ENCODE measurements at regions not wholly inside any gene's neighbourhood (a gene's known extent, or its start where the extent isn't known, plus 50 kb on each side); places are given as distances from the start of the nearest gene placed in this dataset.
"Not testable (repeated sequence)": the region's sequence is repeated elsewhere in the genome, so short reads cannot be mapped to it uniquely, and the experiment has no call there.

- no peak for TF ChIP-seq PBX3 (IDR thresholded peaks at IDR 0.05)
- TF ChIP-seq CHD2 (IDR thresholded peaks at IDR 0.05; ENCODE audit: low read length, partially characterized antibody): no peak
- no peak for TF ChIP-seq NRF1 (IDR thresholded peaks at IDR 0.05; ENCODE audit: low read depth, low read length)
- TF ChIP-seq MEF2A (IDR thresholded peaks at IDR 0.05; ENCODE audit: borderline replicate concordance, low read depth): no peak
- no peak for TF ChIP-seq RCOR1 (IDR thresholded peaks at IDR 0.05; ENCODE audit: low read length)
- no peak for TF ChIP-seq TEAD4 (IDR thresholded peaks at IDR 0.05; ENCODE audit: borderline replicate concordance, insufficient read depth)
- TF ChIP-seq POLR2AphosphoS5 (IDR thresholded peaks at IDR 0.05; ENCODE audit: low read depth, low read length): no peak
- no peak for TF ChIP-seq FOSL2 (IDR thresholded peaks at IDR 0.05; ENCODE audit: borderline replicate concordance, low read depth)
- no peak for TF ChIP-seq SMC3 (IDR thresholded peaks at IDR 0.05; ENCODE audit: low read depth, low read length)
These were observed 280.4 kb upstream of the CNTN5 start (continued) for GRCh38 chr11:98740321-98740720.

- POLR2A ChIA-PET; H3K79me2 ChIP-seq (ENCODE audit: insufficient read depth); H3K4me3 ChIP-seq (ENCODE audit: low read depth in 2 of 2, low read length in 1 of 2); H4K20me1 ChIP-seq (ENCODE audit: insufficient read depth); H3K9me3 ChIP-seq; H2AFZ ChIP-seq (ENCODE audit: low read depth); H3F3A ChIP-seq (replicated peaks; ENCODE audit: insufficient read depth); H3K4me1 ChIP-seq (ENCODE audit: control insufficient read depth in 1 of 2, insufficient read depth in 2 of 2, low read depth in 1 of 2, low read length in 1 of 2); H3K9ac ChIP-seq; H3K4me2 ChIP-seq; H3K27ac ChIP-seq (ENCODE audit: low read depth in 2 of 2, low read length in 1 of 2); H3K27me3 ChIP-seq (ENCODE audit: insufficient read depth); H3K36me3 ChIP-seq (replicated peaks in 1 of 2; ENCODE audit: control insufficient read depth in 1 of 2, insufficient read depth in 2 of 2, low read length in 1 of 2); CTCF ChIA-PET; DNase-seq; H3K9me2 ChIP-seq: not testable (repeated sequence)
- 7% methylated on average over 2 of the region's 21 CpGs for WGBS (ENCODE audit: low lambda C conversion rate)
These were observed 257.3 kb upstream of the CNTN5 start for GRCh38 chr11:98763446-98763845.

- H3K36me3 ChIP-seq (replicated peaks in 1 of 2; ENCODE audit: control insufficient read depth in 1 of 2, insufficient read depth in 2 of 2, low read length in 1 of 2): no peaks in the 10 kb centered on the region
- H3K4me3 ChIP-seq (ENCODE audit: low read depth in 2 of 2, low read length in 1 of 2): no peak overlapping the region
- ChIA-PET POLR2A (no interaction called here), CTCF (no interaction called here)
- H3K9me3 ChIP-seq: no peaks in the 10 kb centered on the region
- no peak overlapping the region for H2AFZ ChIP-seq (ENCODE audit: low read depth)
- no peaks in the 10 kb centered on the region for H3K79me2 ChIP-seq (ENCODE audit: insufficient read depth)
- H3K4me2 ChIP-seq: no peak overlapping the region
- H4K20me1 ChIP-seq (ENCODE audit: insufficient read depth): no peaks in the 10 kb centered on the region
- no peak overlapping the region for H3K9ac ChIP-seq
- H3K4me1 ChIP-seq (ENCODE audit: control insufficient read depth in 1 of 2, insufficient read depth in 2 of 2, low read depth in 1 of 2, low read length in 1 of 2): no peaks in the 10 kb centered on the region
- no peak for DNase-seq
- H3K27ac ChIP-seq (ENCODE audit: low read depth in 2 of 2, low read length in 1 of 2): no peak overlapping the region
- TF ChIP-seq FOSL2 (IDR thresholded peaks at IDR 0.05; ENCODE audit: borderline replicate concordance, low read depth): no peak
- TF ChIP-seq USF2 (IDR thresholded peaks at IDR 0.05; ENCODE audit: borderline replicate concordance, low read depth, low read length): no peak
- no peak for TF ChIP-seq YY1 (IDR thresholded peaks at IDR 0.05; ENCODE audit: low read depth)
- TF ChIP-seq RXRA (IDR thresholded peaks at IDR 0.05; ENCODE audit: borderline replicate concordance, low read depth): no peak
- TF ChIP-seq TCF12 (IDR thresholded peaks at IDR 0.05): no peak
- no peak for TF ChIP-seq ZBTB33 (IDR thresholded peaks at IDR 0.05; ENCODE audit: borderline replicate concordance, low read depth)
- TF ChIP-seq POLR2AphosphoS5 (IDR thresholded peaks at IDR 0.05; ENCODE audit: low read depth, low read length): no peak
- no peak for TF ChIP-seq ELF1 (IDR thresholded peaks at IDR 0.05)
- no peak for TF ChIP-seq MXI1 (IDR thresholded peaks at IDR 0.05; ENCODE audit: low read depth, low read length)
- no peak for TF ChIP-seq JUND (IDR thresholded peaks at IDR 0.05)
- no peaks in the 10 kb centered on the region for H3K9me2 ChIP-seq
- no peaks in the 10 kb centered on the region for H3K27me3 ChIP-seq (ENCODE audit: insufficient read depth)
- 0% methylated on average over 2 of the region's 2 CpGs for WGBS (ENCODE audit: low lambda C conversion rate)
- H3F3A ChIP-seq (replicated peaks; ENCODE audit: insufficient read depth): no peaks in the 10 kb centered on the region
These were observed 253.8 kb upstream of the CNTN5 start for GRCh38 chr11:98766903-98767302.

GRCh38 chr11:98770046-98770445, 250.7 kb upstream of the CNTN5 start:
- POLR2A ChIA-PET; H3F3A ChIP-seq (replicated peaks; ENCODE audit: insufficient read depth); H3K4me2 ChIP-seq; H3K9me3 ChIP-seq; H2AFZ ChIP-seq (ENCODE audit: low read depth); DNase-seq; H4K20me1 ChIP-seq (ENCODE audit: insufficient read depth); H3K36me3 ChIP-seq (replicated peaks in 1 of 2; ENCODE audit: control insufficient read depth in 1 of 2, insufficient read depth in 2 of 2, low read length in 1 of 2); H3K27me3 ChIP-seq (ENCODE audit: insufficient read depth); H3K4me3 ChIP-seq (ENCODE audit: low read depth in 2 of 2, low read length in 1 of 2); H3K79me2 ChIP-seq (ENCODE audit: insufficient read depth); CTCF ChIA-PET; H3K9me2 ChIP-seq; H3K9ac ChIP-seq; H3K27ac ChIP-seq (ENCODE audit: low read depth in 2 of 2, low read length in 1 of 2); H3K4me1 ChIP-seq (ENCODE audit: control insufficient read depth in 1 of 2, insufficient read depth in 2 of 2, low read depth in 1 of 2, low read length in 1 of 2): not testable (repeated sequence)
- 69% methylated on average over 5 of the region's 29 CpGs for WGBS (ENCODE audit: low lambda C conversion rate)

Data from SK-N-SH (cell line).